SK-N-SH treated with all-trans-retinoic acid at 6 μM for 48 hours (cell line): ENCODE measurements at regions not wholly inside any gene's neighbourhood (a gene's known extent, or its start where the extent isn't known, plus 50 kb on each side); places are given as distances from the start of the nearest gene placed in this dataset.
"Not testable (repeated sequence)": the region's sequence is repeated elsewhere in the genome, so short reads cannot be mapped to it uniquely, and the experiment has no call there.

ENCODE experiments used
- ATAC-seq: fragments of 200-7000 bp; cut with Tn5 transposase; 3 replicates; pipeline ENCODE4 v1.9.1; 2020; ENCODE audit warnings: mild to moderate bottlenecking, moderate library complexity
- ARNTL ChIP-seq: fragments of 450-650 bp; formaldehyde crosslinking; IDR thresholded peaks from 2 replicates; pipeline ENCODE4 v1.5.0; 2020; ENCODE audit warnings: low read depth, mild to moderate bottlenecking, moderate library complexity, borderline replicate concordance
- BACH2 ChIP-seq: fragments of 250-450 bp; sonication (Bioruptor Pico); IDR thresholded peaks from 2 replicates; pipeline ENCODE4 v1.9.0; 2021; ENCODE audit warnings: mild to moderate bottlenecking, borderline replicate concordance
- CREB5 ChIP-seq: fragments of 250-450 bp; sonication (Bioruptor Pico); IDR thresholded peaks from 2 replicates; pipeline ENCODE4 v1.5.1; 2020; ENCODE audit warnings: low read depth, mild to moderate bottlenecking, moderate library complexity
- CSDC2 ChIP-seq: fragments of 250-450 bp; sonication (Bioruptor Pico); IDR thresholded peaks from 2 replicates; pipeline ENCODE4 v1.5.0; 2020; ENCODE audit warnings: mild to moderate bottlenecking, moderate library complexity
- ESRRG ChIP-seq: fragments of 250-450 bp; sonication (Bioruptor Pico); IDR thresholded peaks from 2 replicates; pipeline ENCODE4 v1.6.1; 2021; ENCODE audit warnings: mild to moderate bottlenecking
- ISL1 ChIP-seq: fragments of 250-450 bp; sonication (Bioruptor Pico); IDR thresholded peaks from 2 replicates; pipeline ENCODE4 v2.1.2; 2022; ENCODE audit warnings: mild to moderate bottlenecking, moderate library complexity
- OSR1 ChIP-seq: fragments of 250-450 bp; sonication (Bioruptor Pico); IDR thresholded peaks from 2 replicates; pipeline ENCODE4 v1.8.0; 2022; ENCODE audit warnings: moderate library complexity, mild to moderate bottlenecking, inconsistent platforms
- PATZ1 ChIP-seq: fragments of 250-450 bp; sonication (Bioruptor Pico); IDR thresholded peaks from 2 replicates; pipeline ENCODE4 v1.8.0; 2020; ENCODE audit warnings: mild to moderate bottlenecking, moderate library complexity, borderline replicate concordance
- RARB ChIP-seq: fragments of 250-450 bp; sonication (Bioruptor Pico); IDR thresholded peaks from 2 replicates; pipeline ENCODE4 v1.8.0; 2021; ENCODE audit warnings: mild to moderate bottlenecking, moderate library complexity
- SNAI2 ChIP-seq: fragments of 250-450 bp; sonication (Bioruptor Pico); IDR thresholded peaks from 2 replicates; pipeline ENCODE4 v1.5.0; 2020; ENCODE audit warnings: mild to moderate bottlenecking, moderate library complexity
- TCF4 ChIP-seq: fragments of 250-450 bp; sonication (Bioruptor Pico); IDR thresholded peaks from 2 replicates; pipeline ENCODE4 v1.8.0; 2021; ENCODE audit warnings: mild to moderate bottlenecking, moderate library complexity, borderline replicate concordance
- TOX ChIP-seq: fragments of 250-450 bp; sonication (Bioruptor Pico); IDR thresholded peaks from 2 replicates; pipeline ENCODE4 v1.8.0; 2021; ENCODE audit warnings: mild to moderate bottlenecking, moderate library complexity, borderline replicate concordance
- ZC3H10 ChIP-seq: fragments of 250-450 bp; sonication (Bioruptor Pico); IDR thresholded peaks from 2 replicates; pipeline ENCODE4 v1.5.1; 2021; ENCODE audit warnings: mild to moderate bottlenecking, moderate library complexity
- ZFP3 ChIP-seq: fragments of 250-450 bp; sonication (Bioruptor Pico); IDR thresholded peaks from 2 replicates; pipeline ENCODE4 v1.5.0; 2020; ENCODE audit warnings: mild to moderate bottlenecking, moderate library complexity
- ZFP30 ChIP-seq: fragments of 450-650 bp; formaldehyde crosslinking; IDR thresholded peaks from 2 replicates; pipeline ENCODE4 v1.5.0; 2022; ENCODE audit warnings: mild to moderate bottlenecking, moderate library complexity
- ZNF565 ChIP-seq: fragments of 450-650 bp; formaldehyde crosslinking; conservative IDR thresholded peaks from 2 replicates; pipeline ENCODE4 v1.5.0; 2020; ENCODE audit warnings: low read depth, mild to moderate bottlenecking, moderate library complexity
- ZNF70 ChIP-seq: fragments of 450-650 bp; formaldehyde crosslinking; IDR thresholded peaks from 2 replicates; pipeline ENCODE4 v1.5.0; 2020; ENCODE audit warnings: mild to moderate bottlenecking, moderate library complexity
- ZNF8 ChIP-seq: fragments of 450-650 bp; formaldehyde crosslinking; IDR thresholded peaks from 2 replicates; pipeline ENCODE4 v1.5.0; 2020; ENCODE audit warnings: mild to moderate bottlenecking, moderate library complexity
- TF ChIP-seq, protein P1 (sequence below): fragments of 250-450 bp; sonication (Bioruptor Pico); IDR thresholded peaks from 2 replicates; pipeline ENCODE4 v1.8.0; 2021; ENCODE audit warnings: low read depth, mild to moderate bottlenecking, moderate library complexity, borderline replicate concordance
- TF ChIP-seq, protein P2 (sequence below): fragments of 250-450 bp; sonication (Bioruptor Pico); IDR thresholded peaks from 2 replicates; pipeline ENCODE4 v1.5.1; 2021; ENCODE audit warnings: mild to moderate bottlenecking, moderate library complexity
- TF ChIP-seq, protein P3 (sequence below): fragments of 250-450 bp; sonication (Bioruptor Pico); IDR thresholded peaks from 2 replicates; pipeline ENCODE4 v1.5.0; 2020; ENCODE audit warnings: mild to moderate bottlenecking, moderate library complexity

- TF ChIP-seq ZC3H10 (CRISPR knock-in tag) (no peak), OSR1 (CRISPR knock-in tag) (no peak), ZFP3 (CRISPR knock-in tag) (no peak), ZNF8 (CRISPR knock-in tag) (no peak), PATZ1 (CRISPR knock-in tag) (no peak), ISL1 (CRISPR knock-in tag) (no peak), SNAI2 (CRISPR knock-in tag) (no peak), CREB5 (CRISPR knock-in tag) (no peak), ESRRG (CRISPR knock-in tag) (no peak), ARNTL (CRISPR knock-in tag) (no peak), TOX (CRISPR knock-in tag) (no peak), CSDC2 (no peak), BACH2 (CRISPR knock-in tag) (no peak)
- TF ChIP-seq, protein P1, sequence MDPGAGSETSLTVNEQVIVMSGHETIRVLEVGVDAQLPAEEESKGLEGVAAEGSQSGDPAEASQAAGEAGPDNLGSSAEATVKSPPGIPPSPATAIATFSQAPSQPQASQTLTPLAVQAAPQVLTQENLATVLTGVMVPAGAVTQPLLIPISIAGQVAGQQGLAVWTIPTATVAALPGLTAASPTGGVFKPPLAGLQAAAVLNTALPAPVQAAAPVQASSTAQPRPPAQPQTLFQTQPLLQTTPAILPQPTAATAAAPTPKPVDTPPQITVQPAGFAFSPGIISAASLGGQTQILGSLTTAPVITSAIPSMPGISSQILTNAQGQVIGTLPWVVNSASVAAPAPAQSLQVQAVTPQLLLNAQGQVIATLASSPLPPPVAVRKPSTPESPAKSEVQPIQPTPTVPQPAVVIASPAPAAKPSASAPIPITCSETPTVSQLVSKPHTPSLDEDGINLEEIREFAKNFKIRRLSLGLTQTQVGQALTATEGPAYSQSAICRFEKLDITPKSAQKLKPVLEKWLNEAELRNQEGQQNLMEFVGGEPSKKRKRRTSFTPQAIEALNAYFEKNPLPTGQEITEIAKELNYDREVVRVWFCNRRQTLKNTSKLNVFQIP (CRISPR knock-in tag), result no peak
- TF ChIP-seq, protein P2, sequence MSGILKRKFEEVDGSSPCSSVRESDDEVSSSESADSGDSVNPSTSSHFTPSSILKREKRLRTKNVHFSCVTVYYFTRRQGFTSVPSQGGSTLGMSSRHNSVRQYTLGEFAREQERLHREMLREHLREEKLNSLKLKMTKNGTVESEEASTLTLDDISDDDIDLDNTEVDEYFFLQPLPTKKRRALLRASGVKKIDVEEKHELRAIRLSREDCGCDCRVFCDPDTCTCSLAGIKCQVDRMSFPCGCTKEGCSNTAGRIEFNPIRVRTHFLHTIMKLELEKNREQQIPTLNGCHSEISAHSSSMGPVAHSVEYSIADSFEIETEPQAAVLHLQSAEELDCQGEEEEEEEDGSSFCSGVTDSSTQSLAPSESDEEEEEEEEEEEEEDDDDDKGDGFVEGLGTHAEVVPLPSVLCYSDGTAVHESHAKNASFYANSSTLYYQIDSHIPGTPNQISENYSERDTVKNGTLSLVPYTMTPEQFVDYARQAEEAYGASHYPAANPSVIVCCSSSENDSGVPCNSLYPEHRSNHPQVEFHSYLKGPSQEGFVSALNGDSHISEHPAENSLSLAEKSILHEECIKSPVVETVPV (CRISPR knock-in tag), result no peak
- TF ChIP-seq, all 23 proteins: peak for 0
- ATAC-seq, result no peak
These were observed 1894.4 kb upstream of the LRRTM1 start for GRCh38 chr2:82198809-82199492.

DNA sequence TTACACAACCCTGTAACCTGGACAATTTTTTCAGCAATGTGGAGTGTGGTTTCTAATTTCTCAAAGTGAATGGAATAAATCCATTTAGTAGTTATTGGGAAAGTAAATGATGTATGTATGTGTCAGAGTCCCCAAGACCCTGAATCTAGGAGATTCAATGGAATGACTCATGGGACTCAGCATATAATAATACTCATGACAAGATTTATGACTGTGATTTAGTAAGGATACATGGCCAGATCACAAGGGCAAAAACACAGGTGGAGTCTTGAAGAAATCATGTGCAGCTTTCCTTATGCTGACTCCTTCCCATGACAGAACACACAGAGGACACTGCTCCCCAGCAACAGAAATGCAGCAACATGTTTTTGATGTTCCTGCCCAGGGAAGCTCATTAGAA lies 1877.7 kb upstream of the LRRTM1 start:
- ATAC-seq, result no peak
- TF ChIP-seq ZNF8 (CRISPR knock-in tag) (no peak), SNAI2 (CRISPR knock-in tag) (no peak), BACH2 (CRISPR knock-in tag) (no peak), TCF4 (no peak), ZFP30 (no peak), TOX (CRISPR knock-in tag) (no peak), ZC3H10 (CRISPR knock-in tag) (no peak), CREB5 (CRISPR knock-in tag) (no peak), OSR1 (CRISPR knock-in tag) (no peak), RARB (CRISPR knock-in tag) (no peak), ISL1 (CRISPR knock-in tag) (no peak), ZFP3 (CRISPR knock-in tag) (no peak), ZNF70 (CRISPR knock-in tag) (no peak), CSDC2 (no peak), ZNF565 (no peak)
- TF ChIP-seq, protein P1 (CRISPR knock-in tag), result no peak
- TF ChIP-seq, protein P3, sequence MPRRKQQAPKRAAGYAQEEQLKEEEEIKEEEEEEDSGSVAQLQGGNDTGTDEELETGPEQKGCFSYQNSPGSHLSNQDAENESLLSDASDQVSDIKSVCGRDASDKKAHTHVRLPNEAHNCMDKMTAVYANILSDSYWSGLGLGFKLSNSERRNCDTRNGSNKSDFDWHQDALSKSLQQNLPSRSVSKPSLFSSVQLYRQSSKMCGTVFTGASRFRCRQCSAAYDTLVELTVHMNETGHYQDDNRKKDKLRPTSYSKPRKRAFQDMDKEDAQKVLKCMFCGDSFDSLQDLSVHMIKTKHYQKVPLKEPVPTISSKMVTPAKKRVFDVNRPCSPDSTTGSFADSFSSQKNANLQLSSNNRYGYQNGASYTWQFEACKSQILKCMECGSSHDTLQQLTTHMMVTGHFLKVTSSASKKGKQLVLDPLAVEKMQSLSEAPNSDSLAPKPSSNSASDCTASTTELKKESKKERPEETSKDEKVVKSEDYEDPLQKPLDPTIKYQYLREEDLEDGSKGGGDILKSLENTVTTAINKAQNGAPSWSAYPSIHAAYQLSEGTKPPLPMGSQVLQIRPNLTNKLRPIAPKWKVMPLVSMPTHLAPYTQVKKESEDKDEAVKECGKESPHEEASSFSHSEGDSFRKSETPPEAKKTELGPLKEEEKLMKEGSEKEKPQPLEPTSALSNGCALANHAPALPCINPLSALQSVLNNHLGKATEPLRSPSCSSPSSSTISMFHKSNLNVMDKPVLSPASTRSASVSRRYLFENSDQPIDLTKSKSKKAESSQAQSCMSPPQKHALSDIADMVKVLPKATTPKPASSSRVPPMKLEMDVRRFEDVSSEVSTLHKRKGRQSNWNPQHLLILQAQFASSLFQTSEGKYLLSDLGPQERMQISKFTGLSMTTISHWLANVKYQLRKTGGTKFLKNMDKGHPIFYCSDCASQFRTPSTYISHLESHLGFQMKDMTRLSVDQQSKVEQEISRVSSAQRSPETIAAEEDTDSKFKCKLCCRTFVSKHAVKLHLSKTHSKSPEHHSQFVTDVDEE (CRISPR knock-in tag), result no peak

DNA sequence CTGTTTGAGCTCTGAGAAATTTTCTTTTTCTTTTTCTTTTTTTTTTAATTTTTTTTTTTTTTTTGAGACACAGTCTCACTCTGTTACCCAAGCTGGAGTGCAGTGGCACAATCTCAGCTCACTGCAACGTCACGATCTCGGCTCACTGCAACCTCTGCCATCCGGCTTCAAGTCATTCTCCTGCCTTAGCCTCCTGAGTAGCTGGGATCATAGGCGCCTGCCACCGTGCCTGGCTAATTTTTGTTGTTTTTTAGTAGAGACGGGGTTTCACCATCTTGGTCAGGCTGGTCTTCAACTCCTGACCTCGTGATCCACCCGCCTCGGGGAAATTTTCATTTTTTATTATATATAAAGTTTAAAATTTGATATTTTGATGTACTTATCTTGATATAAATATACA lies 1870.7 kb upstream of the LRRTM1 start:
- ATAC-seq, result not testable (repeated sequence)
